Calu3 (cell line): ENCODE measurements at regions not wholly inside any gene's neighbourhood (a gene's known extent, or its start where the extent isn't known, plus 50 kb on each side); places are given as distances from the start of the nearest gene placed in this dataset.

Source experiments
- BruUV-seq: library from RNA; stranded (reverse); fragments of 400-500 nt; replicated peaks from 2 replicates; lab custom pipeline; 2021; lab: Mats Ljungman, UMichigan
- CTCF ChIA-PET: fragments of 300-600 bp; sonication (Branson Sonifier 250); formaldehyde crosslinking; loops from one replicate; lab custom pipeline; 2022; ENCODE audit warnings: antibody characterized with exemption; lab: Charles Lee
- DNase-seq: peaks from one replicate; pipeline ENCODE4 v3.0.0; 2022
- H3K27ac Mint-ChIP-seq: one replicate; pipeline ENCODE4 v1.8.0; 2022; ENCODE audit warnings: mixed read lengths; ENCODE audit not compliant: unreplicated experiment
- H3K27me3 Mint-ChIP-seq: one replicate; pipeline ENCODE4 v1.8.0; 2022; ENCODE audit warnings: mixed read lengths; ENCODE audit not compliant: unreplicated experiment
- H3K36me3 Mint-ChIP-seq: one replicate; pipeline ENCODE4 v1.8.0; 2022; ENCODE audit warnings: mild to moderate bottlenecking, moderate library complexity, mixed read lengths; ENCODE audit not compliant: insufficient read depth, unreplicated experiment
- H3K4me1 Mint-ChIP-seq: one replicate; pipeline ENCODE4 v1.8.0; 2022; ENCODE audit warnings: mild to moderate bottlenecking, low read depth, mixed read lengths; ENCODE audit not compliant: unreplicated experiment
- H3K4me3 Mint-ChIP-seq: one replicate; pipeline ENCODE4 v1.8.0; 2022; ENCODE audit warnings: mild to moderate bottlenecking, low read depth, moderate library complexity, mixed read lengths; ENCODE audit not compliant: unreplicated experiment
- H3K9me3 Mint-ChIP-seq: one replicate; pipeline ENCODE4 v1.8.0; 2022; ENCODE audit warnings: low read depth, mixed read lengths; ENCODE audit not compliant: unreplicated experiment
- CTCF ChIP-seq: fragments of 200-600 bp; IDR thresholded peaks from one replicate; pipeline ENCODE4 v1.8.0; 2022; ENCODE audit warnings: antibody characterized with exemption; ENCODE audit not compliant: unreplicated experiment
- intact Hi-C: fragments of 100-400 bp; cut with micrococcal nuclease; formaldehyde crosslinking; loops from one replicate; pipeline ENCODE4 v1.10.0; 2022; ENCODE audit not compliant: unreplicated experiment

DNA sequence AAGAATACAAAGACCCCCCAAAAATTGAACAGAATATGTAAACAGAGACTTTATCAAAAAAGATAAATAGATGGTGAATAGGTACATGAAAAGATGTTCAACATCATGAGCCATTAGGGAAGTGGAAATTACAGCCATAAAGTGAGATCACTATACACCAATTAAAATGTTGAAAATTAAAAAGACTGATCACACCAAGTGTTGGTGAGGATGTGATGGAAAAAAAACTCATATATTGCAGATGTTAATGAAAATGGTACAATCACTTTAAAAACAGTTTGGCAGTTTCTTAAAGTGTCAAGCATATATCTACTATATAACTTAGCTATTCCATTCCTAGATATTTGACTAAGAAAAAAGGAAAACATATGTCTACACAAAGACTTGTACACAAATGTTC is 280.5 kb downstream of the DHX35 start:
- intact Hi-C loops, result no loop called here
- Mint-ChIP-seq H3K9me3 (no peaks in the 10 kb centered on the region), H3K4me3 (no peak overlapping the region), H3K36me3 (no peaks in the 10 kb centered on the region), H3K27me3 (peaks cover 84% of the 10 kb centered on the region), H3K27ac (no peak overlapping the region), H3K4me1 (no peaks in the 10 kb centered on the region)
- no peak for DNase-seq
- BruUV-seq, result no TSS peak
- CTCF ChIA-PET, result interaction anchor here (1.1 kb wide), 1 partner anchor 14 kb away, joined by 3 read pairs; no protein-coding TSS in a partner anchor
- TF ChIP-seq CTCF, result no peak

DNA sequence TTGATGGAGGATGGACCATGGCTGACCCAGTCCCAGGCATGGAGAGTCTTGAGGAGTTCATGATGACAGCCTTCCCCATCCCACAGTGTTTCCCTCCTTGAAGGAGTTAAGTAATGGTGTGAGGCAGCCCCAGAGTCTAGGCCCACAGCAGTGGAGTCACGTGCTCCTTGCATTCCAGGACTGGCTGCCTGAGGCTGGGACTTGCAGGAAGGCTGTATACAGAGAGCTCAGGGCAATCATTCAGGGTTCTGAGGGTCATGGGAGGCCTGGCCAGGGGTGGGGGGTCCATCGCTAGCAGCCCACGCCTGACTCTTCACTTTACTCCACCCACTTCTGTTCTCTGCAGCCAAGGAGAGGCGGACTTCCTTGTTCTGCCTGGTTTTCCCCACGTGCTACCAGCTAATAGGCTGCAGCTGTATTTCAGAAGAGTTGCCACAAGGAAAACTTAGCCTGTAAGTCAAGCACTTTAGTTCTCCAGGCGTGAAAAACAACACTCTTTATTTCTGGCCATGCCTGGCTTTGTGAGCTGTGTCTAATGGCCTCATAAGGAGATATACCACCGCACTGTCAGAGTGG is 272.5 kb downstream of the DHX35 start:
- TF ChIP-seq CTCF, result no peak
- no peak for DNase-seq
- no peaks in the 10 kb centered on the region for H3K36me3 Mint-ChIP-seq
- CTCF ChIA-PET, result no interaction called here
- no peaks in the 10 kb centered on the region for H3K9me3 Mint-ChIP-seq
- BruUV-seq, result no TSS peak
- no peak overlapping the region for H3K27ac Mint-ChIP-seq
- H3K4me1 Mint-ChIP-seq, result no peaks in the 10 kb centered on the region
- peaks cover 67% of the 10 kb centered on the region for H3K27me3 Mint-ChIP-seq
- H3K4me3 Mint-ChIP-seq, result no peak overlapping the region
- intact Hi-C loops, result no loop called here

DNA sequence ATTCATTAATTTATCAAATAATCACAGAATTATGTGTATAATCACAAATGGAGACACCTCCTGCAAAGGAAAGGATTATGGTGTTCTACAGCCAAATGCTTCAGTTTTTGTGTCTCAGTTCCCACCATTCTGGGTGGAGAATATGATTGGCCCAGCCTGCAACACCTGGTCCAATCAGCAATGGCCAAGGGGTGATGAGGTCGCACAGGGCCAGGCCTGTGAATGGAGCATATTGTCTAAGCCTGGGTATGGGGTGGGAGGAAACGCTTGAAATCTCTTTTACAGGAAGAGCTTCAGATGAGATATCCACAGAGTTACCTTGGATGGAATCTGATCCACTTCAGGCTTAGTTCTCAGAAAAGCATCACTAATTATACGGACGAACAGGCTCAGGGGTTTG is 271.6 kb downstream of the DHX35 start:
- CTCF ChIA-PET, result no interaction called here
- BruUV-seq, result no TSS peak
- Mint-ChIP-seq H3K9me3 (no peaks in the 10 kb centered on the region), H3K4me1 (no peaks in the 10 kb centered on the region), H3K27me3 (peaks cover 67% of the 10 kb centered on the region), H3K36me3 (no peaks in the 10 kb centered on the region), H3K27ac (no peak overlapping the region), H3K4me3 (no peak overlapping the region)
- no peak for TF ChIP-seq CTCF
- DNase-seq, result no peak
- intact Hi-C loops, result no loop called here

DNA sequence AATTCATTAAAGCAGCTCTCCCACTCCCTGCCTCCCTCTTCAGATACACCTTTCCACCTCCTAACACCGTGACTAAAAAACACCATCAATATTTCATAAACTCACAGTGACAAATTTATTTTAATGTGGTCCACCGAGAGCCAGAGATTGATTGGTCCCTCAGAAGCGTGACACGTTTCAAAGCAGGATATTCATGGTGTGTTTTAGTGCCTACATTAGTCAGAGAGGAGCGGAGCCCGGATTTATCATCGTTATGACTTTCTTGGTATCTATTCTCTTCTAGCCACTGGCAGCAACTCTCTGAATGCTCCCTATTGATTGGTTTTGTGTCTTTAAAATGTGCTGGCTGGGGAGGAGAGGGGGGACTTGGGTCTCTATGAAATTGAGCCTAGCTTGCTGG is 265.3 kb downstream of the DHX35 start:
- BruUV-seq, result no TSS peak
- DNase-seq, result no peak
- intact Hi-C loops, result no loop called here
- no peak overlapping the region for H3K27ac Mint-ChIP-seq
- peaks cover 78% of the 10 kb centered on the region for H3K27me3 Mint-ChIP-seq
- TF ChIP-seq CTCF, result no peak
- no peak overlapping the region for H3K4me3 Mint-ChIP-seq
- no peaks in the 10 kb centered on the region for H3K36me3 Mint-ChIP-seq
- no peaks in the 10 kb centered on the region for H3K9me3 Mint-ChIP-seq
- H3K4me1 Mint-ChIP-seq, result no peaks in the 10 kb centered on the region
- CTCF ChIA-PET, result no interaction called here
